RWPE1 (cell line): ENCODE measurements at regions not wholly inside any gene's neighbourhood (a gene's known extent, or its start where the extent isn't known, plus 50 kb on each side); places are given as distances from the start of the nearest gene placed in this dataset.
A peak's percentile ranks its signal among the peaks of the same experiment; 100 is the strongest.

Experiments used
- CTCF ChIA-PET: fragments of 350-600 bp; sonication (Branson Sonifier 250); formaldehyde crosslinking; extraction: SDS; loops from one replicate; lab custom pipeline; 2021; lab: Yijun Ruan, JAX
- POLR2A ChIA-PET: fragments of 400-600 bp; formaldehyde crosslinking; extraction: SDS; loops from one replicate; lab custom pipeline; 2020; ENCODE audit warnings: antibody characterized with exemption; ENCODE audit not compliant: low non-redundant PET; lab: Yijun Ruan, JAX
- DNase-seq: peaks from one replicate; pipeline ENCODE4 v3.0.0; 2012; ENCODE audit warnings: low spot score
- H3K27ac ChIP-seq: fragments of 450-650 bp; 2 replicates; pipeline ENCODE4 v1.5.1; 2017
- CTCF ChIP-seq: fragments of 450-650 bp; conservative IDR thresholded peaks from 2 replicates; pipeline ENCODE4 v1.5.1; 2017; ENCODE audit warnings: low read depth, mild to moderate bottlenecking

- CTCF ChIA-PET = interaction anchor here (0.5 kb wide), 1 partner anchor 202 kb away, joined by 3 read pairs; no protein-coding TSS in a partner anchor
- DNase-seq = no peak
These were observed 275.7 kb upstream of the P2RY1 start for GRCh38 chr3:152559246-152559645.

GRCh38 chr3:152564459-152564858 is 270.5 kb upstream of the P2RY1 start:
- no peak overlapping the region for H3K27ac ChIP-seq
- no peak for TF ChIP-seq CTCF
- ChIA-PET CTCF (interaction anchor here (1.0 kb wide), 1 partner anchor 10 kb away, joined by 7 read pairs; no protein-coding TSS in a partner anchor), POLR2A (no interaction called here)
- DNase-seq = no peak

More at GRCh38 chr3:152559246-152559645, 275.7 kb upstream of the P2RY1 start:
- POLR2A ChIA-PET = no interaction called here
- H3K27ac ChIP-seq = no peak overlapping the region
- TF ChIP-seq CTCF = no peak

- DNase-seq = peak; percentile 57
- POLR2A ChIA-PET = no interaction called here
These were observed 260.4 kb upstream of the P2RY1 start for GRCh38 chr3:152574461-152575079.

GRCh38 chr3:152578769-152579168 is 256.2 kb upstream of the P2RY1 start:
- CTCF ChIA-PET = no interaction called here

More at GRCh38 chr3:152574461-152575079, 260.4 kb upstream of the P2RY1 start:
- CTCF ChIA-PET = interaction anchor here (1.1 kb wide), 2 partner anchors 10 to 103 kb away, joined by 3 to 7 read pairs; no protein-coding TSS in a partner anchor
- TF ChIP-seq CTCF = peak; percentile 56
- no peak overlapping the region for H3K27ac ChIP-seq

GRCh38 chr3:152581951-152582350 is 253.0 kb upstream of the P2RY1 start:
- TF ChIP-seq CTCF = no peak
- POLR2A ChIA-PET = no interaction called here
- CTCF ChIA-PET = no interaction called here
- DNase-seq = no peak
- H3K27ac ChIP-seq = no peak overlapping the region

More at GRCh38 chr3:152578769-152579168, 256.2 kb upstream of the P2RY1 start:
- H3K27ac ChIP-seq = no peak overlapping the region
- DNase-seq = no peak
- POLR2A ChIA-PET = no interaction called here
- TF ChIP-seq CTCF = no peak

- no peak for TF ChIP-seq CTCF
- DNase-seq = no peak
- ChIA-PET CTCF (no interaction called here), POLR2A (no interaction called here)
- H3K27ac ChIP-seq = no peak overlapping the region
These were observed 251.0 kb upstream of the P2RY1 start for GRCh38 chr3:152583963-152584362.
